NCI-H2107 treated with DMSO at 0.1 percent for 48 hours (cell line): ENCODE measurements at regions not wholly inside any gene's neighbourhood (a gene's known extent, or its start where the extent isn't known, plus 50 kb on each side); places are given as distances from the start of the nearest gene placed in this dataset.
"Not testable (repeated sequence)": the region's sequence is repeated elsewhere in the genome, so short reads cannot be mapped to it uniquely, and the experiment has no call there.

Experiments used
- DNase-seq: peaks from one replicate; lab custom pipeline; 2025; ENCODE audit not compliant: unreplicated experiment; lab: John Stamatoyannopoulos, UW

DNA sequence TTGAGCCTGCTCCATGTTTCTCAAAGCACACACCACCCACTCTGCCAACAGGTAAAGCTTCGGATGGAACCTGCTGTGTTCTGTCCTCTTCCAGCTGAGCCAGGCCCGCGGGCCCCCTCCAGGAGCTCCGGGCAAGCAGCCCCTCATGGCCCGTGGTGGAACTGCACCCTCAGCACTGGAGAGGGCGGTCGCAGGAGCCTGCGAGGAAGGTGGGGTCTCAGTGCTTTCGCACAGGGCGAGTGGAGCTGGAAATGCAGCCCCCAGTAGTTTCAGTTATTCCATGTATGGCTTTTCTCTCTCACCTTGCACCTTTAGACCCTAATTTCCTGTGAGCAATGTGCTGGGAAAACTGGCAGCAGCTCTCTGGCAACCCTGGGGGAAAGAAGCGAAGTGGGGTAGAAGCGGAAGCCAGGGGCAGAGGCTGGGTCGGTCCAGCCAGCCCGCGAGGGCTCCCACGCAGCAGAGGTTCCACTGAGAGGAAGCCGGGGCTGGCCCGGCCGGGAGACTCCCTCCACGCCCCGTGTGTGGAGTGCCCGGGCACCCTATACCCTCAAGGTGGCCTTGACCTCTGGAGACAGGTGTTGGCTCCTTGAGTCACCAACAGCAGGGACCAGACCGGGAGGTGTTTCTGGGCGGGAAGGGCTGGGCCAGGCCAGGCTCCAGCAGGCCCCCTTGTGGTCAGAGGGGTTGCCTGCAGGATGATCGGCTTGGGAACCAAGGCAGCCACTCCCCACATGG, 119.9 kb upstream of the TMEM45B start:
- DNase-seq = peak; percentile 24

DNA sequence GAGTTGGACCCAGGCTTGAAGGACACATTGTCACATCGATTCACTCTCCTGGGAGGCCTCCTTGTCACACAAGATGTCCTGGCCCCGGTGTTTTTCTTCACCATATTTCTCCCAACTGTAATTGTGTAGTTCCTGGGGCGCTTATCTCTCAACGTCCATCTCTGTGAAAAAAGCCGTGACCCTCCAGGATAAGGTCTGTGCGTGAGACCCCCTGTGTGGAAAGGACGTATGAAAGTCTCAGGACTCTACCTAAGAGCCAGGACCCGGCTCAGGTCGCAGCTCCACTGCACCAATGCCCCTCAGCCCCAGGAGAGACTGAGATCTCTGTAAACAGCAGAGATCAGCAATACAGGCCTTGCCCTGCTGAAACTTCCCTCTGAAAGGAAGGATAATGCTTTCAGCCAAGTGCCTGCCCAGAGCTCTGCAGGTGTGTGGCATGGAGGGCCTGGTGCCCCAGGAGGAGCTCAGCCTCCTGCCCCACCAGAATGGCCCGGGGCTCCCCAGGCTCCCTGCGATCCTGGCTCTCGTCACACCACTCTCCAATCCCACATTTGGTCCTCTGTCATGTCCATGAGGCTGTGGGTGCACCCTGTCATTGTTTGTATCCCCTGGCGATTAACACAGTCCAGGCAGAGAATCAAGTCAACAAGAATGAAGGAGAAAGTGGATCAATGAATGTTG, 119.2 kb upstream of the TMEM45B start:
- DNase-seq = no peak

GRCh38 chr11:129698212-129698611, 117.4 kb upstream of the TMEM45B start:
- DNase-seq = no peak

DNA sequence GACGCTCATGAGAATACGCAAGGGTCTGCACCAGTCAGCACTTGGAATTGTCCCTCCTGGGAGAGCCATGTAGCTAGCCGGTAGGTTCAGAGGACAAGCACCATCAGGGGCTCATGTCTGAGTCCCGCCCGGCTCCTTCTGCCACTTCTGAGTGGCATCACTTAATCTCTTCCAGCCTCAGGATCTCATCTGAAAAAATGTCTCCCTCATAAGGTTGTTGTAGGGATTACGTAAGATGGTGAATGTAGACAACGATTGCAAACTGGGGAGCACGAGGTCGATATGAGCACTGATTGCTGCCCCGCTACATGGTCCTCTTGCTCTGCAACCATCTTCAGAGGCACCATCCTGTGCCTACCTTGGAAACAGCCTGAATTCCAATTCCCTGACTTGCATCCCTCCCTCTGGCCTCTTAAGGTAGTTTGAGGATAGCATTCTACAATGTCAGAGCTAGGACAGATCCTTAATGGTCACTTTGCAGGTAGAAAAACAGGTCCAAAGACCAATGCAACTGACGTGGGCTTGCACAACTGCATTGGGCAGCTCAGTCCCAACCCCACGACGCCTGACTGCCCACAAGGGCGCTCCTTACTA, 115.8 kb upstream of the TMEM45B start:
- no peak for DNase-seq

- no peak for DNase-seq
Observed at GRCh38 chr11:129700701-129701100, 114.9 kb upstream of the TMEM45B start.

GRCh38 chr11:129701706-129702105, 113.9 kb upstream of the TMEM45B start:
- no peak for DNase-seq

DNA sequence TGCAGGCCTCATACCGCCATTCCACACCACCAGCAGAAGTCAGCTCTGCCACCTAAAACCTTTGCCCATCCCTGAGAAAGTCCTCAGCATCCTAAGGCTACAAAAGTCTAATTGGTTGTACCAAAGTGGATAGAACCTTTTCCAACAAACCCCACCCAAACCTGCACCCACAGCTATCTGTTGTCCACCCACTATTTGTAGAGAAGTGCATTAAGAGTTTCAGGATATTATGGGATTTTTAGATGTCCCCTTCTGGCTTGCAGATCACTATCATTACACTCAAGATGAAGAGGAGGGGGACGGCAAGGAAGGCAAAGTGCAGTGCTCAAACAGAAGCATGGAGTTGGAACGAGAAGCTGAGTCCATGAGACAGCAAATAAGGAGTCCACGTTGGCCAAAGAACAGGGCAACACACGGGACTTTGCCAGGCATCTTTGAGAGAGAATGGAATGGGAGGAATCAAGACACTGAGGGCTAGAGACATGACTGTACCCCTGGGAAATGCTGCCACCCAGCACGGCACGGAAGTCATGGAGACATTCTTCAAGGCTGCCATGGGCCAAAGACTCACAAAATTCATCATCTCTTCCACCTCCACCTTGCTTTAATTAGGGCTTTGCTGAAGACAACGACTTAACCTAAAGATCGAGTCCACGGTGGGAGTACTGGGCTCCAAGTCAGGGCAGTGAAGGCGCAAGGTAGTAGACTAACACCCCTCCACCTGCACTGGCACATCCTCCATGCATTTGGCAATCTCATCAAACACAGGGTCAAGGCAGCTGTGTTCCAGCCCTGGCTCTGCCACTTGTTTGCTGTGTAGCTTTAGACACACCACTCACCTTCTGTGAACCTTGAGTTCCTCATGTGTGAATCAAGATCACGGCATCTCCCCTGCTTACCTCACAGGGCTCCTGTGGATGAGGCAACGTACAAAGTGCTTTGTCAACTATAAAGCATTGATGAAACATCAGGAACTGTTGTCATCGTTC, 112.9 kb upstream of the TMEM45B start:
- DNase-seq = no peak

DNA sequence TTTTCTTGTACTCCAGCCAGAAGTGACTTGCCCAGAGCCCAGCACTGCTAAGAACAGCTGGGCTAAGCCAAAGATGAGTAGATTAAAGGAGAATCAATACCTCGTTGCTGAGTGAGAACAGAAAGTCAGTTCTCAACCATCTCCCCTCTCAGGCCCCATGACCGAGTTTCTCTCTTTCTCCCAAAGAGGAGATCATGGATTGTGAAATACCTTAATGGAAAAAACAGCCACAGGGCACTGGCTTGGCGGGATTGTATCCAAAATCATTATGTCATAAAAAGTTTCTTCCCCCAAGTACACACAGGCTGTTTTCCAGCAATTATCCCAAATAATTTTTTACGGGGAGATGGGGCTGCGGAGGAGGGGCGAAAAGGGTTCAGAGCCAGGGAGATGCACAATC, 111.8 kb upstream of the TMEM45B start:
- DNase-seq = no peak

DNA sequence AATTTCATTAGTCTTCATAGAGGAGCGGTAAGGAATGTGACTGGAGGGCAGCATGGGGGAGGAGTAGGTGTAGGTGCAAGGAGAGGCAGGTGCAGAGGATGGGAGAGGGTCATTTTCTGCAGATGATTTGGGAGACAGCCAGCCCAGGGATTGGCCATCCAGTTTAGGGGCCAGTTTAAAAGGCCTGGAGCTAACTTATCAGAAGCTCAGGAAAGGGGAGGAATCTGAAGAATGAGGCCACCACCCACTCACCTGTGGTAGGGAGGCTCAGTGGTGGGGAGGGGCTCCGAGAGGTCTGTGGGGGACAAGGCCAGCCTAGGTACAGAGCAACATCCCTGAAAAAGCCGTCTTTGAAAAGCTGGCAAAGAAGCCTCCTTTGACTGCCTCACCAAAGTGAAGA, 110.8 kb upstream of the TMEM45B start:
- DNase-seq = no peak

DNA sequence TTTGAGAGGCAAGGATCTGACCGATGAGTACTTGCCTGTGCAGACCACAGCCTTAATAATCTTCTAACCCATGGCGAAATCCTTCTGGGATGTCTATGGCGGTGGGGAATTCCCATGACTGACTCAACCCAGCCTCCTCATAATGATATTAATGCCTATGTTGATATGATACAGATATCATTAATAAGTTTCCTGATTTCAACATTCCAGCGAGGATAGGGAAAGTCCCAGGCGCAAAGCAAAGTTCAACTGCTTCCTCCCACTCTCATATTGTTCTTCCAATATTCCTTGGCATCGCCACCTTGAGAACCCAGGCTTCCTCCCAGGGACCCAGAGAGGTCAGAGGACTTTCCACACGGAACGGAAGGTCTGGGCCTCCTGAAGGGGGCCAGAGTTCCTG, 110.3 kb upstream of the TMEM45B start:
- DNase-seq = no peak

GRCh38 chr11:129705933-129706332, 109.7 kb upstream of the TMEM45B start:
- no peak for DNase-seq

- DNase-seq = no peak
Observed at GRCh38 chr11:129709801-129710398, 105.7 kb upstream of the TMEM45B start.

DNA sequence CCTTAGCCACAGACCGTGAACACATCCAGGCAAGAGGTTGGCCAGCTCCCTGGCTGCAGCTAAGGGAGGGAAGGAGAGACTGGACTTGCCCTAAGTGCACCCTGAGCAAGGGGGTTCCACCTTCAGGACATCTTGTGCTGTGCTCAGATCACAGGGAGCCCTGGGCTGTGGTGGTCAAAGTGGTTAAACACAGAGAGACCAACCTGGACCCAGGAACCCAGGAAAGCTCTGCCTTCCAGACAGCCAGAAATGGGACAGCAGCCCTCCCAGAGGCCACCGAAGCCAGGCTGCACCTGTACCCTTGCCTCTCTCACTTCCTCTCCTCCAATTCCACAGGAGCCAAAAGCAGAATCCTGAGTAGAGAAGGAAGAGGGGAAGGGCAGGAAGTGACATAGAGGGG, 105.2 kb upstream of the TMEM45B start:
- DNase-seq = no peak

- DNase-seq = no peak
Observed at GRCh38 chr11:129711760-129712159, 103.9 kb upstream of the TMEM45B start.

GRCh38 chr11:129712486-129713240, 103.0 kb upstream of the TMEM45B start:
- DNase-seq = not testable (repeated sequence)

- DNase-seq = no peak
Observed at GRCh38 chr11:129719037-129719436, 96.6 kb upstream of the TMEM45B start.

DNA sequence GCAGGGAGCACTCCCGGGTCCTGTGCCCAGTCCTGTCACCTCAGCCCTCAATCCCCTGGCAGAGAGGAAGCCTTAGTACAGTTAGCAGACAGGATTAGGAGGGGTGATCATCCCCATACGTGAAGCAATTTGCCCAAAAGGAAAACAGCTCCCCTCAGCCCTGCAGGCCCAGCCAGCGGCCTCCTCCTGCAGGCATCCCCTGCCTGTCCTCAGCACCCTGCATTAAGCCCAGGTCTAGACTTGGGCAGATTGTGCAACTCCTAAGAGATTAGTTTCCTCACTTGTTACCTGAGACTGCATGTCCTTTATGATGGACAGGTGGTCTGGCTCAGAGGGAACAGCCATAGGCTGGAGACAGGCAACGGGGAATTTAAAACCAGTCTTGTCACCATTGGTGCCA, 95.5 kb upstream of the TMEM45B start:
- peak; percentile 55 for DNase-seq

DNA sequence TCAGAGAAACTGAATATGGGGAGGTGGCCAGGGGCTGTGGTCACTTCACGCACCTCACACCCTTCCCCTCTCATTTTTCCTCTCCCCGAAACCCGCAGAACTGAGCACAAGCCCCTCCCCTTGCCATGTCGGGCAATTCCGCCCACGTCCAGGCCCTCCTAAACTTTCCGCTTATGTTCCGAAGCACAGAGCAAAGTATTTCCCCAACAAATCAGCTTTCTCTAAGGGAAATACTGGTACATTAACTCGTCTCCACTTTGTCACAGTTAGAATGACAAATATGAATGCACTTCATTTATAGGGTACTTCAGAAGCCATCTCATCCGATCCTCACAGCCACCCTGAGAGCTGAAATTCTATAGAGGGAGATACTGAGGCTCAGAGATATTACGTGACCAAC, 94.7 kb upstream of the TMEM45B start:
- peak; percentile 89 for DNase-seq

DNA sequence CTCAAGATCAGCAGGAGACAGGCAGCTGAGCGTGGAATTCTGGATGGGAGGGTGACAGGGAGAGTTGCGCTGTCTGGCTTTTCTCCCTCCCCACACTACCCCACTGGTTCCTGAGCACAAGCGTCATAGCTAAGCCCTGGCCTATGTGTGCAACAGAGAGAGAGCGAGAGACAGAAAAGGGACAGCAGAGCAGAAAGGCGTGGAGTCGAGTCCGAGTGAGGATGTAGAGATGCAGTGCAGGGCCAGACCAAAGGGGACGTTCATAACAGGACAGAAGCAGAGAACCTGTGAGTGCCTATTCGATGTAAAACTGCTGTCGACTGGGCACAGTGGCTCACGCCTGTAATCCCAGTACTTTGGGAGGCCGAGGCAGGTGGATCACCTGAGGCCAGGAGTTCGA, 94.0 kb upstream of the TMEM45B start:
- peak; percentile 60 for DNase-seq

GRCh38 chr11:129722529-129722928, 93.1 kb upstream of the TMEM45B start:
- DNase-seq = peak; percentile 23
